IMR-90 (cell line): ENCODE measurements at regions not wholly inside any gene's neighbourhood (a gene's known extent, or its start where the extent isn't known, plus 50 kb on each side); places are given as distances from the start of the nearest gene placed in this dataset.

Experiments
- ATAC-seq: fragments of 200-7000 bp; cut with Tn5 transposase; 2 replicates; pipeline ENCODE4 v1.9.1; 2020; ENCODE audit warnings: low read depth, mild to moderate bottlenecking, moderate library complexity
- BruUV-seq: library from RNA; stranded (reverse); fragments of 400-500 nt; replicated peaks from 2 replicates; lab custom pipeline; 2021; lab: Mats Ljungman, UMichigan
- CTCF ChIA-PET: fragments of 300-600 bp; formaldehyde crosslinking; extraction: SDS; loops from one replicate; lab custom pipeline; 2021; ENCODE audit warnings: antibody characterized with exemption; lab: Yijun Ruan, JAX
- POLR2A ChIA-PET: fragments of 300-600 bp; sonication (Branson Sonifier 250); formaldehyde crosslinking; loops from one replicate; lab custom pipeline; 2022; ENCODE audit warnings: antibody characterized with exemption; ENCODE audit not compliant: unreplicated experiment; lab: Charles Lee
- DNase-seq: peaks from one replicate; pipeline ENCODE4 v3.0.0; 2013
- H2AFZ ChIP-seq: replicated peaks from 2 replicates; pipeline ENCODE3; 2013; ENCODE audit warnings: low read length, mild to moderate bottlenecking; ENCODE audit not compliant: poor library complexity
- H2AK5ac ChIP-seq: 2 replicates; pipeline ENCODE4 v1.6.1; 2013; ENCODE audit warnings: low read depth, low read length, inconsistent platforms
- H2AK9ac ChIP-seq: replicated peaks from 2 replicates; pipeline ENCODE3; 2013; ENCODE audit warnings: mild to moderate bottlenecking, low read depth, low read length, moderate library complexity; ENCODE audit not compliant: poor library complexity
- H2BK120ac ChIP-seq: 2 replicates; pipeline ENCODE4 v1.6.1; 2013; ENCODE audit warnings: low read depth, low read length, inconsistent platforms
- H2BK15ac ChIP-seq: 3 replicates; pipeline ENCODE4 v1.6.1; 2013; ENCODE audit warnings: low read depth, low read length, inconsistent platforms
- H2BK20ac ChIP-seq: 2 replicates; pipeline ENCODE4 v1.6.1; 2013; ENCODE audit warnings: low read depth, mild to moderate bottlenecking, inconsistent platforms, low read length, moderate library complexity
- H2BK5ac ChIP-seq: 2 replicates; pipeline ENCODE4 v1.6.1; 2013; ENCODE audit warnings: mild to moderate bottlenecking, low read depth, low read length, inconsistent platforms; ENCODE audit not compliant: poor library complexity, severe bottlenecking
- H3K14ac ChIP-seq: replicated peaks from 2 replicates; pipeline ENCODE4 v1.6.1; 2013; ENCODE audit warnings: low read depth, low read length, inconsistent platforms
- H3K18ac ChIP-seq: 2 replicates; pipeline ENCODE4 v1.6.1; 2013; ENCODE audit warnings: low read depth, low read length, control low read depth
- H3K23ac ChIP-seq: 2 replicates; pipeline ENCODE4 v1.6.1; 2013; ENCODE audit warnings: low read depth, low read length, inconsistent platforms
- H3K27ac ChIP-seq: 2 replicates; pipeline ENCODE4 v1.5.1; 2013; ENCODE audit warnings: mild to moderate bottlenecking, control low read depth, low read length; ENCODE audit not compliant: insufficient read depth
- H3K27me3 ChIP-seq: 2 replicates; pipeline ENCODE4 v1.6.1; 2013; ENCODE audit warnings: low read length; ENCODE audit not compliant: control insufficient read depth, insufficient read depth
- H3K36me3 ChIP-seq: 2 replicates; pipeline ENCODE4 v1.6.1; 2013; ENCODE audit warnings: low read length, mixed read lengths; ENCODE audit not compliant: control insufficient read depth, insufficient read depth
- H3K4ac ChIP-seq: 2 replicates; pipeline ENCODE4 v1.6.1; 2013; ENCODE audit warnings: low read depth, low read length, inconsistent platforms
- H3K4me1 ChIP-seq: 2 replicates; pipeline ENCODE4 v1.6.1; 2013; ENCODE audit warnings: low read length, mixed read lengths; ENCODE audit not compliant: control insufficient read depth, insufficient read depth
- H3K4me2 ChIP-seq: 2 replicates; pipeline ENCODE4 v1.6.1; 2013; ENCODE audit warnings: low read depth, mild to moderate bottlenecking, control low read depth, low read length, moderate library complexity
- H3K4me3 ChIP-seq: 2 replicates; pipeline ENCODE4 v1.5.1; 2013; ENCODE audit warnings: low read depth, mild to moderate bottlenecking, control low read depth, low read length, moderate library complexity; ENCODE audit not compliant: insufficient read depth
- H3K56ac ChIP-seq: 2 replicates; pipeline ENCODE4 v1.6.1; 2013; ENCODE audit warnings: low read length, inconsistent platforms; ENCODE audit not compliant: insufficient read depth; ENCODE audit errors: extremely low read depth
- H3K79me1 ChIP-seq, 2 experiments: 2 replicates each; pipeline ENCODE4 v1.6.1; 2013; ENCODE audit warnings: low read length in 2 of 2, inconsistent platforms in 1 of 2, low read depth in 1 of 2
- H3K9ac ChIP-seq: 2 replicates; pipeline ENCODE4 v1.6.1; 2013; ENCODE audit warnings: low read depth, low read length, control low read depth
- H3K9me1 ChIP-seq: 2 replicates; pipeline ENCODE4 v1.6.1; 2013; ENCODE audit warnings: low read length, inconsistent platforms; ENCODE audit not compliant: insufficient read depth
- H3K9me3 ChIP-seq: 2 replicates; pipeline ENCODE4 v1.6.1; 2013; ENCODE audit warnings: low read length; ENCODE audit not compliant: control insufficient read depth, insufficient read depth
- H4K20me1 ChIP-seq: 2 replicates; pipeline ENCODE4 v1.6.1; 2013; ENCODE audit warnings: low read length, inconsistent platforms; ENCODE audit not compliant: insufficient read depth
- H4K5ac ChIP-seq: 2 replicates; pipeline ENCODE4 v1.6.1; 2013; ENCODE audit warnings: mild to moderate bottlenecking, low read depth, low read length, control low read depth
- H4K8ac ChIP-seq, 2 experiments: 2 replicates each; pipeline ENCODE4 v1.6.1; 2013; ENCODE audit warnings: low read depth in 2 of 2, low read length in 2 of 2, control low read depth in 1 of 2, inconsistent platforms in 1 of 2
- H4K91ac ChIP-seq: 2 replicates; pipeline ENCODE4 v1.6.1; 2013; ENCODE audit warnings: low read depth, low read length, inconsistent platforms; ENCODE audit not compliant: insufficient read depth
- CEBPB ChIP-seq: IDR thresholded peaks from 2 replicates; pipeline ENCODE4 v1.6.1; 2012; ENCODE audit warnings: low read depth, low read length, improper control_type of control experiment
- CHD1 ChIP-seq: IDR thresholded peaks from 2 replicates; pipeline ENCODE4 v1.6.1; 2012; ENCODE audit warnings: low read depth, low read length, improper control_type of control experiment
- ELK1 ChIP-seq: fragments of 150-350 bp; IDR thresholded peaks from 2 replicates; pipeline ENCODE4 v1.6.1; 2016; ENCODE audit warnings: low read depth, mild to moderate bottlenecking, low read length, moderate library complexity, borderline replicate concordance
- FOS ChIP-seq: fragments of 150-350 bp; IDR thresholded peaks from 2 replicates; pipeline ENCODE4 v1.6.1; 2016; ENCODE audit warnings: low read depth, low read length
- MAZ ChIP-seq: IDR thresholded peaks from 2 replicates; pipeline ENCODE4 v1.6.1; 2012; ENCODE audit warnings: low read depth, mild to moderate bottlenecking, low read length, improper control_type of control experiment, moderate library complexity, borderline replicate concordance
- NFE2L2 ChIP-seq: fragments of 150-350 bp; IDR thresholded peaks from 2 replicates; pipeline ENCODE4 v1.6.1; 2016; ENCODE audit warnings: low read depth, mild to moderate bottlenecking, low read length
- POLR2A ChIP-seq: IDR thresholded peaks from 2 replicates; pipeline ENCODE4 v1.6.1; 2012; ENCODE audit warnings: mild to moderate bottlenecking, low read depth, low read length
- RAD21 ChIP-seq: IDR thresholded peaks from 2 replicates; pipeline ENCODE4 v1.6.1; 2012; ENCODE audit warnings: low read length, improper control_type of control experiment
- USF2 ChIP-seq: fragments of 150-350 bp; IDR thresholded peaks from 2 replicates; pipeline ENCODE4 v1.6.1; 2017; ENCODE audit warnings: mild to moderate bottlenecking, antibody characterized with exemption, low read length, low read depth
- WGBS, 2 experiments: methylation state at CpG; one replicate each; pipeline versions ENCODE4 v1.1.5 to v1.1.7; 2013; ENCODE audit warnings: missing lambda C conversion rate in 2 of 2; ENCODE audit not compliant: insufficient read length in 1 of 2; ENCODE audit errors: extremely low coverage in 2 of 2; 5-methylcytosine and 5-hydroxymethylcytosine counted together
- dilution Hi-C: fragments of 300-500 bp; cut with HindIII; formaldehyde crosslinking; loops from one replicate; pipeline ENCODE4 v1.14.3; 2018; ENCODE audit warnings: low sequenced_read_pairs; ENCODE audit not compliant: unreplicated experiment
- in situ Hi-C: fragments of 300-500 bp; cut with MboI; formaldehyde crosslinking; loops from 3 replicates; pipeline ENCODE4 v1.14.3; 2019; ENCODE audit warnings: low sequenced_read_pairs, inconsistent platforms, mixed read lengths
- intact Hi-C: fragments of 100-400 bp; cut with micrococcal nuclease; formaldehyde crosslinking; loops from 2 replicates; pipeline ENCODE4 v1.10.0; 2022
- TF ChIP-seq, protein P1 (sequence below): conservative IDR thresholded peaks from 2 replicates; pipeline ENCODE4 v1.5.1; 2012; ENCODE audit warnings: mild to moderate bottlenecking, low read depth, low read length, improper control_type of control experiment

DNA sequence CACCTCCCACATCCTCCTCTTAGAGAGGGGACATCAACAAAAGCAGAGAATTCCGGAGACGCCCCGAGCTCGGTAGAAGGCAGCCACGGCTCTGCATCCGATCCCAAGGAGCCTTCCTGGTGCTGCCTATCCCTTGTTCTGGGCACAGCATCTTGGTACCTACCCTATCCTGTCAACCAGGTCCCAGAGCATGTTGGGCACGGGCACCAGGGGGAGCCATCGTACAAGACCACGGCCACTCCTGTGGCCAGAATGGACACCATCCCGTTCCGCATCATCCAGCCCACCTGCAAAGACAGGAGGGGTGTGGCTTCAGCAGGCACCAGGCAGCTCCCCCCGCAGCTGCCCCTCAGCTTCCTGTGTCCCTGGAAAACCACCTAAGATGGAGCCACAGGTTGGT is 62.7 kb upstream of the ZNF354A start:
- dilution Hi-C loops = no loop called here

More for the DNA sequence above, 62.7 kb upstream of the ZNF354A start:
- H3K4me1 ChIP-seq = no peaks in the 10 kb centered on the region
- no peaks in the 10 kb centered on the region for H3K79me1 ChIP-seq
- BruUV-seq = no TSS peak
- no peaks in the 10 kb centered on the region for H3K27me3 ChIP-seq
- ChIA-PET CTCF (no interaction called here), POLR2A (no interaction called here)
- H3K18ac ChIP-seq = no peak overlapping the region
- no peak overlapping the region for H2BK15ac ChIP-seq
- no peak overlapping the region for H3K4ac ChIP-seq
- in situ Hi-C loops = no loop called here
- no peak overlapping the region for H4K8ac ChIP-seq
- no peak overlapping the region for H3K56ac ChIP-seq
- no peak overlapping the region for H2BK5ac ChIP-seq
- intact Hi-C loops = no loop called here
- H4K20me1 ChIP-seq = no peaks in the 10 kb centered on the region
- ATAC-seq (no peak), DNase-seq (no peak)
- no peak overlapping the region for H3K9ac ChIP-seq
- H3K27ac ChIP-seq = no peak overlapping the region
- H3K36me3 ChIP-seq = no peaks in the 10 kb centered on the region
- no peak overlapping the region for H2AK9ac ChIP-seq
- H3K14ac ChIP-seq = no peak overlapping the region
- WGBS, 2 experiments = 58% methylated on average over 6 of the region's 12 CpGs; no CpG with 5 or more reads in 1 of the 2 experiments
- no peak overlapping the region for H3K23ac ChIP-seq
- H3K9me3 ChIP-seq = peaks cover 60% of the 10 kb centered on the region
- no peak overlapping the region for H3K4me2 ChIP-seq
- no peak for TF ChIP-seq POLR2A
- TF ChIP-seq RAD21 = no peak
- TF ChIP-seq FOS = no peak
- TF ChIP-seq CEBPB = no peak
- no peak for TF ChIP-seq NFE2L2
- no peak for TF ChIP-seq ELK1
- TF ChIP-seq USF2 = no peak
- TF ChIP-seq, protein P1, sequence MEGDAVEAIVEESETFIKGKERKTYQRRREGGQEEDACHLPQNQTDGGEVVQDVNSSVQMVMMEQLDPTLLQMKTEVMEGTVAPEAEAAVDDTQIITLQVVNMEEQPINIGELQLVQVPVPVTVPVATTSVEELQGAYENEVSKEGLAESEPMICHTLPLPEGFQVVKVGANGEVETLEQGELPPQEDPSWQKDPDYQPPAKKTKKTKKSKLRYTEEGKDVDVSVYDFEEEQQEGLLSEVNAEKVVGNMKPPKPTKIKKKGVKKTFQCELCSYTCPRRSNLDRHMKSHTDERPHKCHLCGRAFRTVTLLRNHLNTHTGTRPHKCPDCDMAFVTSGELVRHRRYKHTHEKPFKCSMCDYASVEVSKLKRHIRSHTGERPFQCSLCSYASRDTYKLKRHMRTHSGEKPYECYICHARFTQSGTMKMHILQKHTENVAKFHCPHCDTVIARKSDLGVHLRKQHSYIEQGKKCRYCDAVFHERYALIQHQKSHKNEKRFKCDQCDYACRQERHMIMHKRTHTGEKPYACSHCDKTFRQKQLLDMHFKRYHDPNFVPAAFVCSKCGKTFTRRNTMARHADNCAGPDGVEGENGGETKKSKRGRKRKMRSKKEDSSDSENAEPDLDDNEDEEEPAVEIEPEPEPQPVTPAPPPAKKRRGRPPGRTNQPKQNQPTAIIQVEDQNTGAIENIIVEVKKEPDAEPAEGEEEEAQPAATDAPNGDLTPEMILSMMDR = no peak
- TF ChIP-seq CHD1 = no peak
- no peak for TF ChIP-seq MAZ
- H2BK120ac ChIP-seq = no peak overlapping the region
- no peaks in the 10 kb centered on the region for H3K9me1 ChIP-seq
- no peak overlapping the region for H4K5ac ChIP-seq
- no peak overlapping the region for H3K4me3 ChIP-seq
- H2AFZ ChIP-seq = no peak overlapping the region
- no peak overlapping the region for H2AK5ac ChIP-seq
- no peak overlapping the region for H2BK20ac ChIP-seq
- no peak overlapping the region for H4K91ac ChIP-seq
